Ascending aorta (tissue), 2 donors: ENCODE measurements at regions not wholly inside any gene's neighbourhood (a gene's known extent, or its start where the extent isn't known, plus 50 kb on each side); places are given as distances from the start of the nearest gene placed in this dataset.

Experiments used
- DNase-seq, 2 donors: peaks; one replicate each; pipeline ENCODE4 v3.0.0-alpha.2; 2019; ENCODE audit warnings: low spot score in 2 of 2
- H3K27ac ChIP-seq, 2 donors: fragments of 200-600 bp; sonication (generic); one replicate each; pipeline ENCODE4 v1.5.1; 2016 to 2017; ENCODE audit warnings: mild to moderate bottlenecking in 1 of 2
- H3K27me3 ChIP-seq: fragments of 200-600 bp; sonication (generic); one replicate; pipeline ENCODE4 v1.5.1; 2017
- H3K36me3 ChIP-seq, 2 donors: fragments of 200-600 bp; sonication (generic); one replicate each; pipeline ENCODE4 v1.5.1; 2016
- H3K4me1 ChIP-seq, 2 donors: fragments of 200-600 bp; sonication (generic); one replicate each; pipeline ENCODE4 v1.5.1; 2016 to 2017; ENCODE audit warnings: mild to moderate bottlenecking in 1 of 2
- H3K4me3 ChIP-seq, 2 donors: fragments of 200-600 bp; sonication (generic); one replicate each; pipeline ENCODE4 v1.5.1; 2016 to 2017; ENCODE audit warnings: mild to moderate bottlenecking in 1 of 2
- H3K9me3 ChIP-seq, 2 donors: fragments of 200-600 bp; sonication (generic); one replicate each; pipeline ENCODE4 v1.5.1; 2016
- CTCF ChIP-seq, 3 experiments: fragments of 200-600 bp in 2 of 3; fragments of 450-650 bp in 1 of 3; sonication (generic) in 2 of 3; IDR thresholded peaks; one replicate each; pipeline ENCODE4 v1.5.1; 2016 to 2019; ENCODE audit warnings: antibody characterized with exemption in 3 of 3, mild to moderate bottlenecking in 1 of 3, moderate library complexity in 1 of 3
- intact Hi-C: fragments of 100-400 bp; cut with DNase I; formaldehyde crosslinking; loops from one replicate; pipeline ENCODE4 v1.15.1; 2023

- no peak overlapping the region for H3K4me3 ChIP-seq
- no peaks in the 10 kb centered on the region for H3K36me3 ChIP-seq
- no peak overlapping the region for H3K27ac ChIP-seq
- DNase-seq = no peak
- H3K4me1 ChIP-seq = no peaks in the 10 kb centered on the region
- no peak for TF ChIP-seq CTCF (IDR thresholded peaks at IDR 0.05)
- no peaks in the 10 kb centered on the region for H3K27me3 ChIP-seq
- H3K9me3 ChIP-seq = no peaks in the 10 kb centered on the region
- intact Hi-C loops = no loop called here
Observed at GRCh38 chr17:77548967-77549366, 408.2 kb downstream of the SEC14L1 start.

GRCh38 chr17:77549726-77550366 is 408.7 kb upstream of the TNRC6C start:
- no peak for DNase-seq
- H3K4me1 ChIP-seq = no peaks in the 10 kb centered on the region
- H3K27ac ChIP-seq = no peak overlapping the region
- H3K9me3 ChIP-seq = no peaks in the 10 kb centered on the region
- H3K36me3 ChIP-seq = no peaks in the 10 kb centered on the region
- intact Hi-C loops = no loop called here
- TF ChIP-seq CTCF (IDR thresholded peaks at IDR 0.05) = no peak
- H3K27me3 ChIP-seq = no peaks in the 10 kb centered on the region
- H3K4me3 ChIP-seq = no peak overlapping the region

GRCh38 chr17:77553459-77554066 is 404.9 kb upstream of the TNRC6C start:
- Histone ChIP-seq H3K27me3 (no peaks in the 10 kb centered on the region), H3K36me3 (no peaks in the 10 kb centered on the region), H3K4me1 (peaks cover 0 to 4% of the 10 kb centered on the region in 2 donors), H3K9me3 (no peaks in the 10 kb centered on the region), H3K4me3 (no peak overlapping the region), H3K27ac (no peak overlapping the region)
- DNase-seq = no peak
- intact Hi-C loops = no loop called here
- TF ChIP-seq CTCF (IDR thresholded peaks at IDR 0.05) = no peak

GRCh38 chr17:77555121-77555591 is 403.3 kb upstream of the TNRC6C start:
- H3K27ac ChIP-seq = no peak overlapping the region
- no peak overlapping the region for H3K4me3 ChIP-seq
- H3K9me3 ChIP-seq = no peaks in the 10 kb centered on the region
- no peak for TF ChIP-seq CTCF (IDR thresholded peaks at IDR 0.05)
- no peak for DNase-seq
- H3K4me1 ChIP-seq = peaks cover 0 to 4% of the 10 kb centered on the region in 2 donors
- H3K27me3 ChIP-seq = no peaks in the 10 kb centered on the region
- intact Hi-C loops = no loop called here
- H3K36me3 ChIP-seq = no peaks in the 10 kb centered on the region

GRCh38 chr17:77555741-77556291 is 402.7 kb upstream of the TNRC6C start:
- H3K4me3 ChIP-seq = no peak overlapping the region
- DNase-seq = no peak
- H3K9me3 ChIP-seq = no peaks in the 10 kb centered on the region
- no peak for TF ChIP-seq CTCF (IDR thresholded peaks at IDR 0.05)
- no peaks in the 10 kb centered on the region for H3K36me3 ChIP-seq
- peaks cover 0 to 4% of the 10 kb centered on the region in 2 donors for H3K4me1 ChIP-seq
- no peak overlapping the region for H3K27ac ChIP-seq
- H3K27me3 ChIP-seq = no peaks in the 10 kb centered on the region
- intact Hi-C loops = no loop called here
